Stimulated activated CD4-positive, alpha-beta T cell treated with anti-CD3 and anti-CD28 coated beads, Interleukin-1b, Interleukin-23, amount 100 ng/mL, for 4 hours (primary cell): ENCODE measurements at regions not wholly inside any gene's neighbourhood (a gene's known extent, or its start where the extent isn't known, plus 50 kb on each side); places are given as distances from the start of the nearest gene placed in this dataset.
"Not testable (repeated sequence)": the region's sequence is repeated elsewhere in the genome, so short reads cannot be mapped to it uniquely, and the experiment has no call there.

ENCODE experiments used
- DNase-seq, 2 donors: peaks; one replicate each; pipeline ENCODE4 v3.0.0-alpha.2; 2020; ENCODE audit warnings: low read depth in 2 of 2

DNA sequence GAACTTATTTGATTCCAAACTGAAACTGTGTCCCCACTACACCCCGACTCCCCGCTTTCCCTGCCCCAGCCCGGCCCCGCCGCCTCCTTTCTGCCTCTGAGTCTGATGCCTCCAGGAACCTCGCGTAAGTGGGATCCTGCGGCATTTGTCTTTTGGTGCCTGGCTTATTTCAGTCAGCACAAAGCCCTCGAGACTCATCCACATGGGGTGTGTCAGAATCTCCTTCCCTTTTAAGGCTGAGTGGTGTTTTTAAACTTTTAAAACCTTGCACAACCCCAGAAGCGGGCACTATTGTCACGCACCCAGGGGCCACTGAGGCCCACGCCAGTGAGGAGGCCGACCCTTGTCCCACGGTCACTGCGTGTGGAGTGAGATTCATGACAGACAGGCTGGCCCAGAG is 206.9 kb downstream of the NPIPB11 start:
- not testable (repeated sequence) for DNase-seq

GRCh38 chr16:29198731-29199521 is 207.6 kb downstream of the NPIPB11 start:
- DNase-seq, result no peak

GRCh38 chr16:29198231-29198630 is 208.3 kb downstream of the NPIPB11 start:
- DNase-seq, result no peak

GRCh38 chr16:29197494-29198100 is 208.9 kb downstream of the NPIPB11 start:
- DNase-seq, result not testable (repeated sequence)

DNA sequence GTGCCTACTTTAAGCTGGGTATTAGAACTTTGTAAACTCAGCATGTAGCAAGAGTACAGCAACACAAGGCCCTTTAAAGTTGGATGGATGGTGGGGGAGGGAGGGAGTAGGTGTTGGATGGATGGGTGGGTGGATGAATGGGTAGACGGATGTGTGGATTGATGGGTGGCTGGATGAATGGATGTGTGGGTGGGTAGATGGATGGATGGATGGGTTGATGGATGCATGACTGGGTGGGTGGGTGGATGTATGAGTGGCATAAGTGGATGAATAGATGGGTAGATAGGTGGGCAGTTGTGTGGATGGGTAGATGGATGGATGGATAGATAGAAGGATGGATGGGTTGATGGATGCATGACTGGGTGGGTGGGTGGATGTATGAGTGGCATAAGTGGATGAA is 209.8 kb downstream of the NPIPB11 start:
- not testable (repeated sequence) for DNase-seq

- DNase-seq, result not testable (repeated sequence)
Measured at GRCh38 chr16:29195116-29195872, 210.4 kb downstream of the LAT start.

DNA sequence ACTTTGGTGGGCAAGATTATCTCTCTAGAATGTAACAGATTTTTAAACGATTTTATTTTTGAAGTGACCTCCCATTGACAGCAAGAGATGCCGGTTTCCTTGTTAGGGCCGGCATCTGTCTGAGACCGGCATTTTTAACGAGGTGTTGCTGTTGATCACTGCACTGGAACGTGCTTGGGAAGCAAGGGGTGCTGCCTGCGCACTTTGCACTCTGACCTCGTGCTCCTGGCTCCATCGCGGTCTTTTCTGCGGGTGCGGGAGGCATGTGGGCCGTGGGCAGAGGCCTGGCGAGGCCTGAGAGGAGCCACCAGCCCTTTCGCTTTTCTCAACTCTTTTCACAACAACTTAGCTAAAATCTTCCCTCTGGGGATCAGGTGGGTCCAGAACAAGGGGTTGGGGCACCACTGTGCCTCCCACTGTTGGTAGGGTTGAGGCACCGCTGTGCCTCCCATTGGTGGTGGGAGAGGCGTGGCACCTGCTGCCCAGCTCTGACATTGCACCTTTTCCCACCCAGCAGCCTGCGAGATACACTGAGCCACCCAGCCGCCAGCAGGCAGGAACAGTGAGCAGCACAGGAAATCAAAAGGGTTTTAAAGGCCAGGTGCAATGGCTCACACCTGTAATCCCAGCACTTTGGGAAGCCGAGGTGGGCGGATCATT is 209.5 kb downstream of the LAT start:
- DNase-seq, result not testable (repeated sequence)

GRCh38 chr16:29193634-29194033 is 208.8 kb downstream of the LAT start:
- not testable (repeated sequence) for DNase-seq

DNA sequence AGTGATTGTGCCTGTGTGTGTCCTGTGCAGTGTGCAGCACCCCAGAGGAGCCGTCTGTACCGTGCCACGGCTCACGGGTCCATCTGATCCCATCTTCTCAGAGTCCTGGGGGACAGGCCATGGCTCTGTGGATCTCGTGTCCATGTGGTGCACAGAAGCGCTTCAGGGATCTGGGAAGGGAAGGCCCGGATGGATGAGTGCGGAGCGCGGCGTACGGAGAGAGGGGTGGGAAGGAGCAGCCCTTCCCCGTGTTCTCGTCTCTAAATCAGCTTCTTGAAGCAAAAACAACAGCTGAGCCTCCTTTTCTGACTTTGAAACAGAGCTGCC is 208.4 kb downstream of the LAT start:
- DNase-seq, result not testable (repeated sequence)

DNA sequence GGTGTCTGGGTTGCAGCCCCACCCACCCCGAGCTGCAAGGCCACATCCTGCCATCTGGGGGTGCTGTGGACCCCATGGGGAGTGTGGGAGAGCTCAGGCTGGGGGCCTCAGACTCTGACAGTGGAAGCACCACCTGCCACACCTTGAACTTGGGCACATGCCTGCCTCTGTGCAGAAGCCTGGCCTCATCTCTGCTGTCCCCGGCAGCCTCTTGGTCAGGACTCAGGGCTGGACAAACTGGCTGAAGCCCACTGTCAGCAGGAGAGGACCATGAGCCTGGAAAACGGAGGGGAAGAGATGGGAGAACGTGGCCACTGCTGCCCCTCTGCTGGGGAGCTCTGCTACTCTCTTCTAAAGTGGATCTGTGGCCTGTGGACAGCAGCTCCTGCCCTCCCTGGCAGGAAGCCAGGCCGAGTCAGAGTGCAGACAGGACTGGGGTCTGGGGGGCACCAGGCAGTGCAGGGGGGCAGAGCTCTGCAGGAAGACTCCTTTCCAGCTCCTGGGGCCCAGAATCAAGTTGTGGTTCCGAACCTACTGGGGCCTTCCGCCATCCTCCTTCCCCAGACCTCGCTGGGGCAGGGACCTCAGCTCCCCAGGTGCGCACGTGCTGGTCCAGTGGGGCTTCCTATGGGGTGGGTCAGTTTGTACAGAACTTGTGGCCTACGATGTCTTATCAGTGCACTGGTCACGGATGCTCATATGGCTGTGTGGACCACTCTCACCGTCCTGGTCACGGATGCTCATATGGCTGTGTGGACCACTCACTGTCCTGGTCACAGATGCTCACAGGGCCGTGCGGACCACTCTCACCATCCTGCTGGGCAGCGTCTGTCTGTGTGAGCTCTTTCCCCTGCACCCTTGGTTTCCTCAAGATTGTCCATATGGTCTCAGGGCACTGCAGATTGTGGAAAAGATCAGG is 207.7 kb downstream of the LAT start:
- no peak for DNase-seq

DNA sequence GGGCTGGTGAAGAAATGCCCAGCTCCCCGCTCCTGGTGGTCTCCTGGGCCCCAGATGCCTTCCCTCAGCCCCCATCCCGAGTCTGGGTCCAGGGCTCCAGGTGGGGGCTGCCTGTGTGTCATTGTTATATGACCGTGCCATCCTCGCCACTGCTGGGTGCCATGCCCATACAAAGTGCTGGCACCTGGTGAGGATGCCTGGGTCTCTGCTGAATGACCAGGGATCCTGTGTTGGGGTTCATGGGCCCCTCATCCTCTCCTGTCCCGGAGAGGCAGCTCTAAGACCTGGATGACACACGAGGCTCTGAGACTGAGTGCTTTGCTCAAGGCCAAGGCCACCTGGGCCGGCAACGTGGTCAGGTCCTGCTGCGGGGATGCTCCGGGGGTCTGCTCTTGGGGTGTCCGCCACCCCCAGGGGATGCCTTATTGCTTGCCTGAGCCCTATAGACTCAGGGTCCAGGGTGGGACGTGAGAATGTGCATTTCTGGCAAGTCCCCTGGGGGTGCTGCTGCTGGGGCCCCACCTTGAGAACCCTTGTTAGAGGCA is 206.9 kb downstream of the LAT start:
- DNase-seq, result not testable (repeated sequence)

- not testable (repeated sequence) for DNase-seq
Measured at GRCh38 chr16:29190553-29191431, 205.9 kb downstream of the LAT start.

GRCh38 chr16:29188806-29189205 is 204.0 kb downstream of the LAT start:
- DNase-seq, result not testable (repeated sequence)

DNA sequence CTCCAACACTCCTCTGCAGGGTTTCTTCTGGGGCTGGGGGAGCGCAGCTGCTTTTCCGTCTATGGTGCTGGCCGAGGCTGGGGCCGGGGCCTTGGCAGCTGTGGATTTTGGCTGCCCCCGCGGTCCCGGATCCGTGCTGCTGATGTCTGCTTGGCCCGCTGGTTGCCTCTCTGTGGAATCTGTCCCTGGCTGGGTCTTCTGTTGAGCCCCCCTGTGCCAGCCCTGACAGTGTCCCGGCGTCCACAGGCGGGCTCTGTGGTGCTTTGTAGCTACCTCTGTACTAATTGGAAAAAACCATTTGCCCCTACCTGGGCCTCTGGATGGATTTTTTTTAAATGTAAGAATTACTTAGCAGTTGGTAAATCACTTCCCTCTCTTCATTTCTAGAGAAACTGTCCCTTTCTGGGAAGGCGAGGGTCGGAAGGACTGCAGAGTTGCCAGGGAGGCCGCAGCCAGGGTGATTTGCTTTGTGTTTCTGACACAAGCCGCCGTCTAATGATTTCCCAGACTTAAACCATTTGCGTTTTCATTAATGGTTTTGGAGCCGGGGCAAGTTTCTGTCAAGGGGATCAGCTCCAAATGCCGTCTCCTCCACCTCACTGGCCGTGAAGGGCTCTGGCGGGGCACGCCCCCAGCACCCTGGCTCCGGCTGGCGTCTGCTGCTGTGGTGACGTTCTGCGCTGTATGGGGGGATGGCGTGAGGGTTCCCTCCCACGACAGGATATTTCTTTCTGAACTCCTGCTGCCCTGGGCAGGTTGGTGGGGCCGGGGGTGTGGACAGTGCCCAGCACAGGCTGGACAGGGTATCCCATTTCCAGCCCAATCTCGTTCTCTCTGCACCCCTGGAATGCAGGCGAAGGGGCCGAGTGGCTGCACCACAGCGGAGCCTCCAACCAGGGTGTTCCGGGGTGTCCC is 201.7 kb downstream of the LAT start:
- DNase-seq, result not testable (repeated sequence)

DNA sequence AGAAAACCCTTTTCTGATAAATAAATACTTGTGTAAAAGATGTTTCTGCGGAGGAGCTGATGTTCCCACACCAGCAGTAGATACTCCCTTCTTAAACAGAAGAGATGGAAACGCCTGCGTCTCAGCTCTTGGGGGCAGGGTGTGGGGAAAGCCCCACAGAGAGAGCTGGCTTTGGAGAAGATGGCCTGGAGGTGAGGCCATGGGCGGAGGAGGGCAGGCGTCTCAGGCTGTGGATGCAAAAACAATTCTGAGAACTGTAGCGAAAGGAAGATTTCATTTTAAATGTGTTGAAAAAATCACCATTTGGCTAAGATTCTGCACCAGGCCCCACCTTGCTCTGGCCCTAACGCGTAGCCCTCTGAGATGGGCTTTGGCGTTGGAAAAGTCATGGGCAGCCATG is 201.0 kb downstream of the LAT start:
- not testable (repeated sequence) for DNase-seq

GRCh38 chr16:29184738-29185438 is 200.0 kb downstream of the LAT start:
- DNase-seq, result not testable (repeated sequence)

GRCh38 chr16:29182940-29183868 is 198.4 kb downstream of the LAT start:
- DNase-seq, result not testable (repeated sequence)
